GM23338 (cell line): ENCODE measurements at regions not wholly inside any gene's neighbourhood (a gene's known extent, or its start where the extent isn't known, plus 50 kb on each side); places are given as distances from the start of the nearest gene placed in this dataset.

Source experiments
- EZH2 ChIP-seq: fragments of 200-600 bp; sonication (generic); IDR thresholded peaks from one replicate; pipeline ENCODE4 v1.8.0; 2017; ENCODE audit warnings: antibody characterized with exemption, mild to moderate bottlenecking, low read depth; ENCODE audit not compliant: unreplicated experiment
- EZH2phosphoT487 ChIP-seq: fragments of 200-600 bp; sonication (generic); IDR thresholded peaks from one replicate; pipeline ENCODE4 v1.8.1; 2018; ENCODE audit warnings: antibody characterized with exemption; ENCODE audit not compliant: unreplicated experiment
- NANOG ChIP-seq: IDR thresholded peaks from 2 replicates; pipeline ENCODE4 v1.6.1; 2016; ENCODE audit warnings: antibody characterized with exemption, borderline replicate concordance
- POLR2AphosphoS5 ChIP-seq: IDR thresholded peaks from 2 replicates; pipeline ENCODE4 v1.6.1; 2016; ENCODE audit warnings: antibody characterized with exemption, low read depth
- ZNF114 ChIP-seq: fragments of 250-450 bp; sonication (Bioruptor Pico); IDR thresholded peaks from 2 replicates; pipeline ENCODE4 v1.5.0; 2020; ENCODE audit warnings: mild to moderate bottlenecking, moderate library complexity
- TF ChIP-seq, protein P1 (sequence below): IDR thresholded peaks from one replicate; pipeline ENCODE4 v1.6.1; 2018; ENCODE audit warnings: antibody characterized with exemption; ENCODE audit not compliant: unreplicated experiment
- TF ChIP-seq, protein P2 (sequence below), 2 experiments: fragments of 200-600 bp in 1 of 2; sonication (generic) in 1 of 2; conservative IDR thresholded peaks; 2 replicates each; pipeline versions ENCODE4 v1.5.1 to v1.6.1; 2016 to 2017; ENCODE audit warnings: antibody characterized with exemption in 2 of 2, low read depth in 2 of 2, mild to moderate bottlenecking in 2 of 2, moderate library complexity in 1 of 2

DNA sequence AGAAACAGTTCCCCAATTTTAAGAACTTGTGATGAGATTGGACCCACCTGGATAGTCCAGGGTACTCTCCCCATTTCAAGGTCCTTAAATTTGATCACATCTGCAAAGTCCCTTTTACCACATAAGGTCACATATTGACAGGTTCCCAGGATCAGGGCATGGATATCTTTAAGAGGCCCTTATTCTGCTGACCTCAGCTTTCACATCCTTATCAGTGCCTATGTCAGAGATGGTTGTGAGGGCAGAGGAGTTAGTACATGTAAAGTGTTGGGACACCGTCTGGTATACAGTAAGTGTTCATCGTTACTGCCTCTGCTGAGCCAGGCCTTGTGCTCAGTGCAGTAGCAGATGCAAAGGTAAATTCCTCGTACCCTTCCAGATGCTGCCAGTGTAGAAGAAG, 375.4 kb upstream of the ASIC2 start:
- TF ChIP-seq, protein P1, sequence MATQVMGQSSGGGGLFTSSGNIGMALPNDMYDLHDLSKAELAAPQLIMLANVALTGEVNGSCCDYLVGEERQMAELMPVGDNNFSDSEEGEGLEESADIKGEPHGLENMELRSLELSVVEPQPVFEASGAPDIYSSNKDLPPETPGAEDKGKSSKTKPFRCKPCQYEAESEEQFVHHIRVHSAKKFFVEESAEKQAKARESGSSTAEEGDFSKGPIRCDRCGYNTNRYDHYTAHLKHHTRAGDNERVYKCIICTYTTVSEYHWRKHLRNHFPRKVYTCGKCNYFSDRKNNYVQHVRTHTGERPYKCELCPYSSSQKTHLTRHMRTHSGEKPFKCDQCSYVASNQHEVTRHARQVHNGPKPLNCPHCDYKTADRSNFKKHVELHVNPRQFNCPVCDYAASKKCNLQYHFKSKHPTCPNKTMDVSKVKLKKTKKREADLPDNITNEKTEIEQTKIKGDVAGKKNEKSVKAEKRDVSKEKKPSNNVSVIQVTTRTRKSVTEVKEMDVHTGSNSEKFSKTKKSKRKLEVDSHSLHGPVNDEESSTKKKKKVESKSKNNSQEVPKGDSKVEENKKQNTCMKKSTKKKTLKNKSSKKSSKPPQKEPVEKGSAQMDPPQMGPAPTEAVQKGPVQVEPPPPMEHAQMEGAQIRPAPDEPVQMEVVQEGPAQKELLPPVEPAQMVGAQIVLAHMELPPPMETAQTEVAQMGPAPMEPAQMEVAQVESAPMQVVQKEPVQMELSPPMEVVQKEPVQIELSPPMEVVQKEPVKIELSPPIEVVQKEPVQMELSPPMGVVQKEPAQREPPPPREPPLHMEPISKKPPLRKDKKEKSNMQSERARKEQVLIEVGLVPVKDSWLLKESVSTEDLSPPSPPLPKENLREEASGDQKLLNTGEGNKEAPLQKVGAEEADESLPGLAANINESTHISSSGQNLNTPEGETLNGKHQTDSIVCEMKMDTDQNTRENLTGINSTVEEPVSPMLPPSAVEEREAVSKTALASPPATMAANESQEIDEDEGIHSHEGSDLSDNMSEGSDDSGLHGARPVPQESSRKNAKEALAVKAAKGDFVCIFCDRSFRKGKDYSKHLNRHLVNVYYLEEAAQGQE: no peak
- TF ChIP-seq, protein P2, sequence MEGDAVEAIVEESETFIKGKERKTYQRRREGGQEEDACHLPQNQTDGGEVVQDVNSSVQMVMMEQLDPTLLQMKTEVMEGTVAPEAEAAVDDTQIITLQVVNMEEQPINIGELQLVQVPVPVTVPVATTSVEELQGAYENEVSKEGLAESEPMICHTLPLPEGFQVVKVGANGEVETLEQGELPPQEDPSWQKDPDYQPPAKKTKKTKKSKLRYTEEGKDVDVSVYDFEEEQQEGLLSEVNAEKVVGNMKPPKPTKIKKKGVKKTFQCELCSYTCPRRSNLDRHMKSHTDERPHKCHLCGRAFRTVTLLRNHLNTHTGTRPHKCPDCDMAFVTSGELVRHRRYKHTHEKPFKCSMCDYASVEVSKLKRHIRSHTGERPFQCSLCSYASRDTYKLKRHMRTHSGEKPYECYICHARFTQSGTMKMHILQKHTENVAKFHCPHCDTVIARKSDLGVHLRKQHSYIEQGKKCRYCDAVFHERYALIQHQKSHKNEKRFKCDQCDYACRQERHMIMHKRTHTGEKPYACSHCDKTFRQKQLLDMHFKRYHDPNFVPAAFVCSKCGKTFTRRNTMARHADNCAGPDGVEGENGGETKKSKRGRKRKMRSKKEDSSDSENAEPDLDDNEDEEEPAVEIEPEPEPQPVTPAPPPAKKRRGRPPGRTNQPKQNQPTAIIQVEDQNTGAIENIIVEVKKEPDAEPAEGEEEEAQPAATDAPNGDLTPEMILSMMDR (conservative IDR thresholded peaks at IDR 0.05; ENCODE audit: low read depth in 2 of 2): no peak
- TF ChIP-seq ZNF114 (CRISPR knock-in tag) (no peak), NANOG (no peak), EZH2 (no peak), POLR2AphosphoS5 (no peak), EZH2phosphoT487 (no peak)
